ENCODE measurements at regions not wholly inside any gene's neighbourhood (a gene's known extent, or its start where the extent isn't known, plus 50 kb on each side); places are given as distances from the start of the nearest gene placed in this dataset.

- no peak for TF ChIP-seq MAX (IDR thresholded peaks at IDR 0.05; ENCODE audit: low read depth, low read length)
- TF ChIP-seq CTCF (IDR thresholded peaks at IDR 0.05 in 2 of 3, conservative IDR thresholded peaks at IDR 0.05 in 1 of 3; ENCODE audit: control insufficient read depth in 2 of 3, extremely low read depth in 1 of 3, insufficient read depth in 1 of 3, low read depth in 3 of 3, low read length in 3 of 3): no peak
- no peak for TF ChIP-seq EZH2 (IDR thresholded peaks at IDR 0.05; ENCODE audit: borderline replicate concordance, control insufficient read depth, low read depth, low read length)
- TF ChIP-seq FOS (IDR thresholded peaks at IDR 0.05; ENCODE audit: borderline replicate concordance, extremely low read depth, insufficient read length): no peak
- no peak for TF ChIP-seq POLR2A (IDR thresholded peaks at IDR 0.05; ENCODE audit: low read depth, low read length)
- TF ChIP-seq, protein P1, sequence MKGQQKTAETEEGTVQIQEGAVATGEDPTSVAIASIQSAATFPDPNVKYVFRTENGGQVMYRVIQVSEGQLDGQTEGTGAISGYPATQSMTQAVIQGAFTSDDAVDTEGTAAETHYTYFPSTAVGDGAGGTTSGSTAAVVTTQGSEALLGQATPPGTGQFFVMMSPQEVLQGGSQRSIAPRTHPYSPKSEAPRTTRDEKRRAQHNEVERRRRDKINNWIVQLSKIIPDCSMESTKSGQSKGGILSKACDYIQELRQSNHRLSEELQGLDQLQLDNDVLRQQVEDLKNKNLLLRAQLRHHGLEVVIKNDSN (IDR thresholded peaks at IDR 0.05; ENCODE audit: borderline replicate concordance, extremely low read length, insufficient read depth, low read depth, low read length): no peak
- TF ChIP-seq KDM1A (IDR thresholded peaks at IDR 0.05; ENCODE audit: borderline replicate concordance): no peak
- TF ChIP-seq, protein P2, sequence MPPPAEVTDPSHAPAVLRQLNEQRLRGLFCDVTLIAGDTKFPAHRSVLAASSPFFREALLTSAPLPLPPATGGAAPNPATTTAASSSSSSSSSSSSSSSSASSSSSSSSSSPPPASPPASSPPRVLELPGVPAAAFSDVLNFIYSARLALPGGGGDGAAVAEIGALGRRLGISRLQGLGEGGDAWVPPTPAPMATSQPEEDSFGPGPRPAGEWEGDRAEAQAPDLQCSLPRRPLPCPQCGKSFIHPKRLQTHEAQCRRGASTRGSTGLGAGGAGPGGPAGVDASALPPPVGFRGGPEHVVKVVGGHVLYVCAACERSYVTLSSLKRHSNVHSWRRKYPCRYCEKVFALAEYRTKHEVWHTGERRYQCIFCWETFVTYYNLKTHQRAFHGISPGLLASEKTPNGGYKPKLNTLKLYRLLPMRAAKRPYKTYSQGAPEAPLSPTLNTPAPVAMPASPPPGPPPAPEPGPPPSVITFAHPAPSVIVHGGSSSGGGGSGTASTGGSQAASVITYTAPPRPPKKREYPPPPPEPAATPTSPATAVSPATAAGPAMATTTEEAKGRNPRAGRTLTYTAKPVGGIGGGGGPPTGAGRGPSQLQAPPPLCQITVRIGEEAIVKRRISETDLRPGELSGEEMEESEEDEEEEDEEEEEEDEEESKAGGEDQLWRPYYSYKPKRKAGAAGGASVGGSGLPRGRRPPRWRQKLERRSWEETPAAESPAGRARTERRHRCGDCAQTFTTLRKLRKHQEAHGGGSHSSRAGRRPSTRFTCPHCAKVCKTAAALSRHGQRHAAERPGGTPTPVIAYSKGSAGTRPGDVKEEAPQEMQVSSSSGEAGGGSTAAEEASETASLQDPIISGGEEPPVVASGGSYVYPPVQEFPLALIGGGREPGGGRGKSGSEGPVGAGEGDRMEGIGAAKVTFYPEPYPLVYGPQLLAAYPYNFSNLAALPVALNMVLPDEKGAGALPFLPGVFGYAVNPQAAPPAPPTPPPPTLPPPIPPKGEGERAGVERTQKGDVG (CRISPR knock-in tag; IDR thresholded peaks at IDR 0.05): no peak
- TF ChIP-seq ZNF24 (IDR thresholded peaks at IDR 0.05): no peak
- TF ChIP-seq RAD21 (IDR thresholded peaks at IDR 0.05; ENCODE audit: insufficient read depth, low read depth, low read length): no peak
These were observed 261.2 kb upstream of the ANKRD50 start for GRCh38 chr4:124973716-124974115.

Measured in GM12878 (cell line).